NCI-H187 (cell line): ENCODE measurements at regions not wholly inside any gene's neighbourhood (a gene's known extent, or its start where the extent isn't known, plus 50 kb on each side); places are given as distances from the start of the nearest gene placed in this dataset.
"Not testable (repeated sequence)": the region's sequence is repeated elsewhere in the genome, so short reads cannot be mapped to it uniquely, and the experiment has no call there.

Experiments used
- DNase-seq, 2 experiments: peaks; one replicate each; lab custom pipeline; 2025; lab: John Stamatoyannopoulos, UW

DNA sequence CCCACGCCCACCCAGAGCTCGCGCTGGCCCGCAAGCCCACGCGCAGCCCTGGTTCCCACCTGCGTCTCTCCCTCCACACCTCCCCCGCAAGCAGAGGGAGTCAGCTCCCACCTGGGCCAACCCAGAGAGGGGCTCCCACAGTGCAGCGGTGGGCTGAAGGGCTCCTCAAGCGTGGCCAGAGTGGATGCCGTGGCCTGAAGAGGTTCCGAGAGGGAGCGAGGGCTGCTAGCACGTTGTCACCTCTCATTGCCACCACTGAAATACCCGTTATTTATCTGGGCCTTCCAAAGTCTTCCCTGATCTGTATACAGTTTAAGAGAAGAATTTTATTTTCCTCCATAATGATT lies 88.3 kb upstream of the MYLIP start:
- no peak for DNase-seq

- not testable (repeated sequence) for DNase-seq
Observed at GRCh38 chr6:16039892-16040627, 88.8 kb upstream of the MYLIP start.

DNA sequence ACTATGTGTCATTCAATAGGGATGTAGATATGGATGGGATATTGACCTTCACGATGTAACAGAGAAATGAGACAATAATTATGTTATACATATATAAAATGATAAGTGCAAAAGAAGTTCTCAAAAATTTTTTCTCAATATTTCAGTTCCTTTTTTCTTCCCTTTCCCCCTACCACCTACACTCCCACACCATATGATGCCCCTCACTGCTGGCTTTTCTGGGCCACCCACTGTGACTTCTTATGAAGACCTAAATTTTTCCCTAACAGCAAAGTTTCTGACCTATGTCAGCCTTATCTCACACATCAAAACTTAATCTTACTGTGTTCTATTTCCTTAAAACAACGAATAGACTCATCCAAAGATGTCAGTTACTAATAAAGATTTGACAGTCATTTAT lies 89.9 kb upstream of the MYLIP start:
- no peak for DNase-seq

DNA sequence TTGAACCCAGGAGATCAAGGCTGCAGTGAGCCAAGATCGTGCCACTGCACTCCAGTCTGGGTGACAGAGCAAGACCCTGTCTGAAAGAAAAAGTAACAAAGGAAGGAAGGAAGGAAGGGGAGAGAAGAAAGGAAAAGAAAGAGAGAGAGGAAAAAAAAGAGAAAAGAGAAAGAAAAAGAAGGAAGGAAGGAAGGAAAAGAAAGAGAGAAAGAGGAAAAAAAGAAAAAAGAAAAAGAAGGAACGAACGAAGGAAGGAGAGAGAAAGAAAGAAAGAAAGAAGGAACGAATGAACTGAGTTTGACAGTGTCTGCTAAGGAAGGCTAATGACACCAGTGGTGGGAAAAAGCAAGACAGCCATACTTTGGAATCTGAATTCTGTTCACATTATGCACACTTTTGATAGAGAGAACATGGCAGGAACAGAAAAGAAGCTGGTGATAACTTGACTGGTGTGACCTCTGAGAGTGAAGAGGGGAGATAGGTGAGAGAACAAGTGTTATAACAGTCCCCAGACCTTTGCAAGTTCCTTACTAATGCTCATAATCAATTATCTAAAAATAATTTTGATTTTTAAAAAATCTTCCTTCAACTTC lies 93.3 kb upstream of the MYLIP start:
- DNase-seq: no peak

GRCh38 chr6:16033214-16033613 lies 95.7 kb upstream of the MYLIP start:
- DNase-seq: no peak

- DNase-seq: no peak
Observed at GRCh38 chr6:16031278-16031981, 97.5 kb upstream of the MYLIP start.

- DNase-seq: no peak
Observed at GRCh38 chr6:16028966-16029365, 99.9 kb upstream of the MYLIP start.

- DNase-seq: no peak
Observed at GRCh38 chr6:16020259-16020658, 108.6 kb upstream of the MYLIP start.

- DNase-seq: no peak
Observed at GRCh38 chr6:16019462-16019861, 109.4 kb upstream of the MYLIP start.

DNA sequence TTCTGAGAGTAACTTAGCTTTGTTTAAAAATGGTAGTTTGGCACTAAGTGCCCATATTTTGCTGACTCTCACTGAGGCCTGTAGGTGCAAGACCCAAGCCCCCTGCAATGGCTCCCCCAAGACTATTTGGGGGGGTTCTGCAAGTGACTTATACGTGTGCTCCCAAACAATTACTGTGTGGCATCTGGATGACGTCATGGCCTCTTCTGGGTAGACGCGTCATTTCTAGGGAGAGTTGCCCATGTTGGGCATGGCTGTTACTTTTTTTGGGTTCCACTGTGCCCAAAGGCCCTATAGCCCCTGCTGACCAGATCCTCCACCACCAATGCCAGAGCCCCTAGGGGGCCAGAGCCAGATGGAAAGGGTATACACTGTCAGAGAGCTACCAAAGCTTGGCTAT lies 110.3 kb upstream of the MYLIP start:
- DNase-seq: no peak

- DNase-seq: not testable (repeated sequence)
Observed at GRCh38 chr6:16014325-16014724, 114.6 kb upstream of the MYLIP start.

GRCh38 chr6:16007146-16007545 lies 121.7 kb upstream of the MYLIP start:
- no peak for DNase-seq

DNA sequence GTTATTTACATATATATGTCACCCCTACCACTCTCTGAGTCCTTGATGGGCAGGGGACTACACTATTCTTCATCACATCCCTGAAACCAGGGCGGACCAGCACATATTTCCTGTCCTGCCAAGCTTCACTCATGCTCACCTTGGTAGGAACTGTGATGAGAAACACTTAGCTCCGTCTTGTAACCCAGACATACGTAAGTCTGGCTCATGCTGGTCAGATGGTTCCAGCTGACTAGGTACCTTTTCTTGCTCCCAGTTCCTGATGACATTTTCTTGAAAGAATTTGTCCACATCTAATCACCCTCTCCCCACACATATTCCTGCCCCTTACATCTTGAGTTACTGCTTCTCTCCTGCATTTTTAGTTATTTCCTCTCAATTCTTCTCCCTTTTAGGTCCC lies 122.2 kb upstream of the MYLIP start:
- no peak for DNase-seq

- DNase-seq: no peak
Observed at GRCh38 chr6:16004934-16005679, 123.8 kb upstream of the MYLIP start.

- no peak for DNase-seq
Observed at GRCh38 chr6:16003197-16003491, 125.7 kb upstream of the MYLIP start.

- no peak for DNase-seq
Observed at GRCh38 chr6:16002332-16003196, 126.3 kb upstream of the MYLIP start.

GRCh38 chr6:16001158-16001557 lies 127.7 kb upstream of the MYLIP start:
- DNase-seq: no peak

DNA sequence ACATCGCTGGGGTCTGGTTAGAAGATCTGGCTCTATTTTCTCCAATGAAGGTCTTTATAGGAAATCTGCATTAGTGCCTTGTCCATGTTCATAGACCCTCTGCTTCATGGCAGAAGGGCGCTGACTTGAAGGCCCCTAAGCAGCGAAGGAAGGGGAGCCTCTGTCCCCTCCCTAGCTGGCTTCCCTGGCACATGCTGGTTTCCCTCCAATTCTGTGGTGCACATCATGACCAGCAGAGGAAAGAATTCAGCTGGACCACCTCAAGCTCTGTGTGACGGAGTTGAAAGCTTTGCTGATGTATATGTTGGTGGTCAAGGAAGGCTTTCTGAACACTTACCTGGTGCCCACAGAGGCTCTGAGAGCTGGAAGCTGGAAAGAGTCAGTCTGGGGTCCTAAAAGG lies 129.7 kb upstream of the MYLIP start:
- no peak for DNase-seq

- no peak for DNase-seq
Observed at GRCh38 chr6:15997586-15998388, 131.1 kb upstream of the MYLIP start.

GRCh38 chr6:15996030-15996429 lies 132.9 kb upstream of the MYLIP start:
- no peak for DNase-seq

- DNase-seq: no peak
Observed at GRCh38 chr6:15995493-15995892, 133.4 kb upstream of the MYLIP start.
